ENCODE measurements at regions not wholly inside any gene's neighbourhood (a gene's known extent, or its start where the extent isn't known, plus 50 kb on each side); places are given as distances from the start of the nearest gene placed in this dataset.

DNA sequence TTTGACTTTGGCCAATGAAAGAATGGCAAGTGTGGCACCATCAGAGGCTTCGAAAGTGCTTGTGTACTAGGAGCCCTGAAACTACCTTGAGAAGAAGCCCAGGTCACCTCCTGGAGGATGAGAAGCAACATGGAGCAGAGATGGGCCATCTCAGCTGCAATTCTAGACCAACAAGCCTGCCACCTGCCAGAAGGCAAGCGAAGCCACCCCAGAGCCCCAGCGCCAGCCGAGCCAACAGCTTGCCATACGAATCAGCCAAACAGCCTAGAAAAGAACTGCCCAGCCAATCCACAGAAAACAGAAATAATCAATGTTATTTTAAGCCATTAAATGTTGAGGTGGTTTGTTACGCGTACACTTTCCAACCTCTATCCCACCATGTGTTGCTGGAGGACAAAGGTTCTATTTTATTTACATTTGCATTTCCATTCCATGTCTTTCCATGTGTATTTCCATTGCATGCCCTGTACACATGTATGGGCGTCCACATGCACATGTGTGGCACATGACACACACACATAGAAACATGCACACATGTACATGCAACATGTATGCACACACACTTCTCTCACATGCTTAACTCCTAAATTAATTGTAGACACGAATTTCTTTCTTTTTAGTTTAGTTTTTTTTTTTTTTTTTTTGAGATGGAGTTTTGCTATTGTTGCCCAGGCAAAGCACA is 144.3 kb upstream of the TNRC6C start:
- H3K9ac ChIP-seq (ENCODE audit: low read length) = no peak overlapping the region
- no peaks in the 10 kb centered on the region for H3K9me2 ChIP-seq (replicated peaks; ENCODE audit: insufficient read depth, low read length)
- no peaks in the 10 kb centered on the region for H3K79me2 ChIP-seq (ENCODE audit: insufficient read depth, low read length)
- no peaks in the 10 kb centered on the region; the same call in 1 of the 2 replicates for H3K27me3 ChIP-seq (ENCODE audit: low read length)
- H3K4me3 ChIP-seq (ENCODE audit: insufficient read depth, low read length, poor library complexity, severe bottlenecking) = no peak overlapping the region
- H3K9me3 ChIP-seq (ENCODE audit: insufficient read depth, low read length) = no peaks in the 10 kb centered on the region
- H3K36me3 ChIP-seq (ENCODE audit: low read length) = no peaks in the 10 kb centered on the region
- H3K27ac ChIP-seq (ENCODE audit: low read depth, low read length) = no peak overlapping the region
- H2AFZ ChIP-seq (ENCODE audit: low read depth, low read length, severe bottlenecking) = no peak overlapping the region
- no peaks in the 10 kb centered on the region for H3F3A ChIP-seq (ENCODE audit: insufficient read depth)
- no peaks in the 10 kb centered on the region for H4K20me1 ChIP-seq (ENCODE audit: low read depth, low read length)
- TF ChIP-seq, protein P1, sequence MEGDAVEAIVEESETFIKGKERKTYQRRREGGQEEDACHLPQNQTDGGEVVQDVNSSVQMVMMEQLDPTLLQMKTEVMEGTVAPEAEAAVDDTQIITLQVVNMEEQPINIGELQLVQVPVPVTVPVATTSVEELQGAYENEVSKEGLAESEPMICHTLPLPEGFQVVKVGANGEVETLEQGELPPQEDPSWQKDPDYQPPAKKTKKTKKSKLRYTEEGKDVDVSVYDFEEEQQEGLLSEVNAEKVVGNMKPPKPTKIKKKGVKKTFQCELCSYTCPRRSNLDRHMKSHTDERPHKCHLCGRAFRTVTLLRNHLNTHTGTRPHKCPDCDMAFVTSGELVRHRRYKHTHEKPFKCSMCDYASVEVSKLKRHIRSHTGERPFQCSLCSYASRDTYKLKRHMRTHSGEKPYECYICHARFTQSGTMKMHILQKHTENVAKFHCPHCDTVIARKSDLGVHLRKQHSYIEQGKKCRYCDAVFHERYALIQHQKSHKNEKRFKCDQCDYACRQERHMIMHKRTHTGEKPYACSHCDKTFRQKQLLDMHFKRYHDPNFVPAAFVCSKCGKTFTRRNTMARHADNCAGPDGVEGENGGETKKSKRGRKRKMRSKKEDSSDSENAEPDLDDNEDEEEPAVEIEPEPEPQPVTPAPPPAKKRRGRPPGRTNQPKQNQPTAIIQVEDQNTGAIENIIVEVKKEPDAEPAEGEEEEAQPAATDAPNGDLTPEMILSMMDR (IDR thresholded peaks at IDR 0.05; ENCODE audit: insufficient read depth, low read length, poor library complexity, severe bottlenecking) = no peak
- no peak for TF ChIP-seq EZH2phosphoT487 (conservative IDR thresholded peaks at IDR 0.05; ENCODE audit: low read length)
- no peak overlapping the region for H3K4me2 ChIP-seq (ENCODE audit: low read depth, low read length, poor library complexity, severe bottlenecking)

DNA sequence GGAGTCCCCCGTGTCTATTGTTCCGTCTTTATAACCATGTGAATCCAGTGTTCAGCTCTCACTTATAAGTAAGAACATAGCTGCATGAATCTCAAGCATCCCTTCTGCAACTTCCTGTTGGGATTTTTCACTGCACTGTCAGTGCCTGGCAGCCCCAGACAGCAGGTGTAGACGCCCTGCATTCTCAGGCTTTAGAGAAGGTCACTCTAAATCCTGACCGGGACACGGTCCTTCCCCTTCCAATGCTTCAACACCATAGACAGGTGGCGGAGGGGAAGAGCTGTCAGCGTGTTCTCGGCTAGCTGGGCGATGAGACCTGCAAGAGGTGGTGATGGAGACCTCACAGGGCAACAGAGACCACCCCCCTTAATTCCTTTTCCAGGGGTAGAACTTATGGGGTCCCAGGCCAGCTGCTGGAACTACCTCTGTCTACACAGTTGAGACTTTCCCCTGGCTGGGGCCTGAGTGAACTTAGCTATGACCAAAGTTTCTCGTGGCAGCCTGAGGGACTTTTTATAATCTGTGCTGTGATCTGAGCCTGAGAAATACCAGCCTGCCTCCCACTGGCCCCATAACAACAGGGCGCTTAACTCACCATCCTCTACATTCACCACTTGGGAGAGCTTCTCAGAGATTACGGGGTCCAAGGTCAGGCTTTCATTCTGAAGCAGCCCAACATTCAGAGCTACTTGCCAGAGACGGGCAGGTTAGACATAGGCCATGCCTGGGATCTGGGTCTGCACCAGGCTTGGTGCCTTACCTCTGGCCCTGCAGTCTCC is 143.2 kb upstream of the TNRC6C start:
- H3K4me2 ChIP-seq (ENCODE audit: low read depth, low read length, poor library complexity, severe bottlenecking) = no peak overlapping the region
- no peak for TF ChIP-seq EZH2phosphoT487 (conservative IDR thresholded peaks at IDR 0.05; ENCODE audit: low read length)
- TF ChIP-seq, protein P1 (IDR thresholded peaks at IDR 0.05; ENCODE audit: insufficient read depth, low read length, poor library complexity, severe bottlenecking) = no peak
- H4K20me1 ChIP-seq (ENCODE audit: low read depth, low read length) = no peaks in the 10 kb centered on the region
- H3K9ac ChIP-seq (ENCODE audit: low read length) = no peak overlapping the region
- H3K27me3 ChIP-seq (ENCODE audit: low read length) = no peaks in the 10 kb centered on the region; the same call in 1 of the 2 replicates
- no peaks in the 10 kb centered on the region for H3K9me3 ChIP-seq (ENCODE audit: insufficient read depth, low read length)
- no peak overlapping the region for H2AFZ ChIP-seq (ENCODE audit: low read depth, low read length, severe bottlenecking)
- H3K4me3 ChIP-seq (ENCODE audit: insufficient read depth, low read length, poor library complexity, severe bottlenecking) = no peak overlapping the region
- no peaks in the 10 kb centered on the region for H3F3A ChIP-seq (ENCODE audit: insufficient read depth)
- H3K79me2 ChIP-seq (ENCODE audit: insufficient read depth, low read length) = no peaks in the 10 kb centered on the region
- no peak overlapping the region for H3K27ac ChIP-seq (ENCODE audit: low read depth, low read length)
- no peaks in the 10 kb centered on the region for H3K36me3 ChIP-seq (ENCODE audit: low read length)
- no peaks in the 10 kb centered on the region for H3K9me2 ChIP-seq (replicated peaks; ENCODE audit: insufficient read depth, low read length)

DNA sequence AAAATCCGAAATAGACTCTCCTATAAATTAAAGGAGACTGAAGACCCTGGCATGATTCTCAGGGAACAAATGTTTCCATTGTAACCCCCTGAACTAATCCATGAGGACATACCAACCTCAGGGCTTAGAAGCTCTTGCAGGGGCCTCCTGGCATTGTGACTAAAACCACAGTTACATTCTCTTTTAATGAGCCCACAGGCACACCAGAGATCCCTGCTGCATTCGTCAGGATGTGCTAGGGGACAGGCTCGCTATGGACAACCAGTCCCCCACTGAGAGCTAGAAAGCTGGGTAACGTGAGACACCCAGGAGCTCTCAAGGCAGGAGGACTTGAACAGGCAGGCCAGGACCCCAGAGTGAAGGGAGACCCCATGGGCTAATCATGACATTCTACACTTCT is 140.6 kb upstream of the TNRC6C start:
- H3K36me3 ChIP-seq (ENCODE audit: low read length) = no peaks in the 10 kb centered on the region
- no peaks in the 10 kb centered on the region for H3K9me2 ChIP-seq (replicated peaks; ENCODE audit: insufficient read depth, low read length)
- no peaks in the 10 kb centered on the region for H3K9me3 ChIP-seq (ENCODE audit: insufficient read depth, low read length)
- H3F3A ChIP-seq (ENCODE audit: insufficient read depth) = no peaks in the 10 kb centered on the region
- H3K27ac ChIP-seq (ENCODE audit: low read depth, low read length) = no peak overlapping the region
- H2AFZ ChIP-seq (ENCODE audit: low read depth, low read length, severe bottlenecking) = no peak overlapping the region
- H3K79me2 ChIP-seq (ENCODE audit: insufficient read depth, low read length) = no peaks in the 10 kb centered on the region
- H4K20me1 ChIP-seq (ENCODE audit: low read depth, low read length) = no peaks in the 10 kb centered on the region
- no peak overlapping the region for H3K4me3 ChIP-seq (ENCODE audit: insufficient read depth, low read length, poor library complexity, severe bottlenecking)
- no peaks in the 10 kb centered on the region; the same call in 1 of the 2 replicates for H3K27me3 ChIP-seq (ENCODE audit: low read length)
- H3K9ac ChIP-seq (ENCODE audit: low read length) = no peak overlapping the region
- H3K4me2 ChIP-seq (ENCODE audit: low read depth, low read length, poor library complexity, severe bottlenecking) = no peak overlapping the region
- TF ChIP-seq, protein P1 (IDR thresholded peaks at IDR 0.05; ENCODE audit: insufficient read depth, low read length, poor library complexity, severe bottlenecking) = no peak
- no peak for TF ChIP-seq EZH2phosphoT487 (conservative IDR thresholded peaks at IDR 0.05; ENCODE audit: low read length)
